OCI-LY3 (cell line): ENCODE measurements at regions not wholly inside any gene's neighbourhood (a gene's known extent, or its start where the extent isn't known, plus 50 kb on each side); places are given as distances from the start of the nearest gene placed in this dataset.

ENCODE experiments used
- H2AFZ ChIP-seq: fragments of 200-600, 300-600 bp; shearing (Covaris generic); 2 replicates; pipeline ENCODE4 v1.6.0; 2014; ENCODE audit warnings: antibody characterized with exemption, low read depth, low read length
- H3K27ac ChIP-seq: fragments of 200-600, 300-600 bp; sonication (generic); 2 replicates; pipeline ENCODE4 v1.5.1; 2014; ENCODE audit warnings: mild to moderate bottlenecking, low read length, moderate library complexity, mixed read lengths
- H3K27me3 ChIP-seq: fragments of 200-600, 300-600 bp; sonication (generic); 2 replicates; pipeline ENCODE4 v1.6.1; 2014; ENCODE audit warnings: low read depth, low read length, mixed read lengths
- H3K36me3 ChIP-seq: fragments of 200-600, 300-600 bp; sonication (generic); replicated peaks from 2 replicates; pipeline ENCODE3; 2014; ENCODE audit warnings: low read depth, low read length, mixed read lengths
- H3K4me1 ChIP-seq: fragments of 300-600, 200-600 bp; sonication (generic); 2 replicates; pipeline ENCODE4 v1.6.1; 2014; ENCODE audit warnings: low read length, mixed read lengths
- H3K4me2 ChIP-seq: fragments of 200-600, 300-600 bp; sonication (generic); 2 replicates; pipeline ENCODE4 v1.6.1; 2014; ENCODE audit warnings: low read length, mixed read lengths
- H3K4me3 ChIP-seq: fragments of 300-600, 200-600 bp; sonication (generic); 2 replicates; pipeline ENCODE4 v1.5.1; 2014; ENCODE audit warnings: antibody characterized with exemption, mild to moderate bottlenecking, low read length, moderate library complexity
- H3K79me2 ChIP-seq: fragments of 300-600, 200-600 bp; shearing (Covaris generic); 2 replicates; pipeline ENCODE4 v1.6.1; 2014; ENCODE audit warnings: mild to moderate bottlenecking, low read length, mixed read lengths
- H3K9ac ChIP-seq: fragments of 300-600, 200-600 bp; shearing (Covaris generic); 2 replicates; pipeline ENCODE4 v1.6.0; 2014; ENCODE audit warnings: mild to moderate bottlenecking, low read length, moderate library complexity
- H3K9me3 ChIP-seq: fragments of 200-600, 300-600 bp; shearing (Covaris generic); 2 replicates; pipeline ENCODE4 v1.6.1; 2014; ENCODE audit warnings: low read length, mixed read lengths; ENCODE audit not compliant: insufficient read depth
- H4K20me1 ChIP-seq: fragments of 200-600, 300-600 bp; sonication (generic); 2 replicates; pipeline ENCODE4 v1.6.1; 2016; ENCODE audit warnings: low read length, mixed read lengths; ENCODE audit not compliant: insufficient read depth
- CTCF ChIP-seq: fragments of 200-600, 300-600 bp; sonication (generic); IDR thresholded peaks from 2 replicates; pipeline ENCODE4 v1.5.1; 2014; ENCODE audit warnings: antibody characterized with exemption, low read length, low read depth
- EZH2phosphoT487 ChIP-seq: fragments of 200-600 bp; shearing (Covaris generic); IDR thresholded peaks from 2 replicates; pipeline ENCODE4 v1.6.1; 2018; ENCODE audit warnings: antibody characterized with exemption, mixed run types, low read depth

GRCh38 chr15:94107652-94108051, 123.7 kb upstream of the MCTP2 start:
- H2AFZ ChIP-seq, result no peak overlapping the region
- H3K79me2 ChIP-seq, result no peaks in the 10 kb centered on the region
- no peak overlapping the region for H3K9ac ChIP-seq
- no peaks in the 10 kb centered on the region for H3K4me1 ChIP-seq
- no peaks in the 10 kb centered on the region for H3K9me3 ChIP-seq
- H4K20me1 ChIP-seq, result no peaks in the 10 kb centered on the region
- no peak overlapping the region for H3K4me2 ChIP-seq
- 0 out of 2 replicates have a peak, but pooled peaks cover 10% of the 10 kb centered on the region for H3K27me3 ChIP-seq
- H3K36me3 ChIP-seq, result no peaks in the 10 kb centered on the region
- H3K27ac ChIP-seq, result no peak overlapping the region
- no peak overlapping the region for H3K4me3 ChIP-seq
- TF ChIP-seq EZH2phosphoT487 (no peak), CTCF (no peak)

- H4K20me1 ChIP-seq, result no peaks in the 10 kb centered on the region
- H3K27ac ChIP-seq, result no peak overlapping the region
- no peak overlapping the region for H2AFZ ChIP-seq
- H3K9me3 ChIP-seq, result no peaks in the 10 kb centered on the region
- no peaks in the 10 kb centered on the region for H3K36me3 ChIP-seq
- H3K4me3 ChIP-seq, result no peak overlapping the region
- H3K4me2 ChIP-seq, result no peak overlapping the region
- H3K4me1 ChIP-seq, result no peaks in the 10 kb centered on the region
- 0 out of 2 replicates have a peak, but pooled peaks cover 7% of the 10 kb centered on the region for H3K27me3 ChIP-seq
- no peak overlapping the region for H3K9ac ChIP-seq
- H3K79me2 ChIP-seq, result no peaks in the 10 kb centered on the region
- TF ChIP-seq EZH2phosphoT487 (no peak), CTCF (no peak)
These were observed 125.6 kb upstream of the MCTP2 start for GRCh38 chr15:94105760-94106159.

- H3K9me3 ChIP-seq, result no peaks in the 10 kb centered on the region
- H4K20me1 ChIP-seq, result no peaks in the 10 kb centered on the region
- H3K9ac ChIP-seq, result no peak overlapping the region
- H3K27ac ChIP-seq, result no peak overlapping the region
- H3K4me2 ChIP-seq, result no peak overlapping the region
- H2AFZ ChIP-seq, result no peak overlapping the region
- no peak overlapping the region for H3K4me3 ChIP-seq
- no peaks in the 10 kb centered on the region for H3K36me3 ChIP-seq
- TF ChIP-seq CTCF (no peak), EZH2phosphoT487 (no peak)
- no peaks in the 10 kb centered on the region for H3K79me2 ChIP-seq
- no peaks in the 10 kb centered on the region for H3K4me1 ChIP-seq
- no peaks in the 10 kb centered on the region; the same call in 1 of the 2 replicates for H3K27me3 ChIP-seq
These were observed 130.5 kb upstream of the MCTP2 start for GRCh38 chr15:94100863-94101262.

- Histone ChIP-seq H2AFZ (no peak overlapping the region), H3K36me3 (no peaks in the 10 kb centered on the region), H3K9ac (no peak overlapping the region), H3K27ac (no peak overlapping the region), H3K4me2 (no peak overlapping the region), H3K79me2 (no peaks in the 10 kb centered on the region), H3K27me3 (no peaks in the 10 kb centered on the region; the same call in 1 of the 2 replicates), H3K4me1 (no peaks in the 10 kb centered on the region), H3K4me3 (no peak overlapping the region), H3K9me3 (no peaks in the 10 kb centered on the region), H4K20me1 (no peaks in the 10 kb centered on the region)
- no peak for TF ChIP-seq CTCF
- TF ChIP-seq EZH2phosphoT487, result no peak
These were observed 131.8 kb upstream of the MCTP2 start for GRCh38 chr15:94099574-94099960.
